ENCODE measurements at regions not wholly inside any gene's neighbourhood (a gene's known extent, or its start where the extent isn't known, plus 50 kb on each side); places are given as distances from the start of the nearest gene placed in this dataset.

GRCh38 chrX:116757491-116757890 is 294.7 kb upstream of the CT83 start:
- H3K4me1 ChIP-seq (ENCODE audit: control insufficient read depth in 1 of 2, insufficient read depth in 2 of 2, low read length in 2 of 2), result no peaks in the 10 kb centered on the region
- ChIA-PET POLR2A (no interaction called here), RAD21 (ENCODE audit: low non-redundant PET in 1 of 2, low total read pairs in 2 of 2, uncharacterized antibody in 2 of 2, unreplicated experiment in 2 of 2) (no interaction called here), CTCF (no interaction called here)
- no peak for TF ChIP-seq POLR2A (IDR thresholded peaks at IDR 0.05; ENCODE audit: borderline replicate concordance, extremely low read depth, insufficient read depth, insufficient read length)
- TF ChIP-seq EZH2phosphoT487 (IDR thresholded peaks at IDR 0.05; ENCODE audit: borderline replicate concordance), result no peak
- no peak for TF ChIP-seq SIN3A (IDR thresholded peaks at IDR 0.05; ENCODE audit: low read depth)
- no peak for TF ChIP-seq REST (IDR thresholded peaks at IDR 0.05; ENCODE audit: low read depth)
- no peak for TF ChIP-seq JUND (IDR thresholded peaks at IDR 0.05)
- no peak for TF ChIP-seq CEBPB (IDR thresholded peaks at IDR 0.05; ENCODE audit: low read depth)
- TF ChIP-seq ZFX (IDR thresholded peaks at IDR 0.05), result no peak
- TF ChIP-seq RAD21 (IDR thresholded peaks at IDR 0.05; ENCODE audit: low read depth), result no peak
- no peaks in the 10 kb centered on the region for H3K36me3 ChIP-seq (ENCODE audit: control insufficient read depth in 1 of 2, insufficient read depth in 2 of 2, low read length in 2 of 2)
- intact Hi-C loops (cut with micrococcal nuclease), result no loop called here
- H3K4me2 ChIP-seq (ENCODE audit: low read length), result no peak overlapping the region
- no peak for DNase-seq (ENCODE audit: low read depth, low spot score)
- H3K27ac ChIP-seq (ENCODE audit: low read depth, low read length), result no peak overlapping the region
- ATAC-seq, result no peak
- no peaks in the 10 kb centered on the region for H3K27me3 ChIP-seq (ENCODE audit: insufficient read depth, low read length)
- no TSS peak for BruUV-seq (replicated peaks)
- no peaks in the 10 kb centered on the region for H3K9me3 ChIP-seq (ENCODE audit: control insufficient read depth in 1 of 2, insufficient read depth in 1 of 2, low read depth in 1 of 2, low read length in 2 of 2)
- H2AFZ ChIP-seq (ENCODE audit: low read depth, low read length, poor library complexity, severe bottlenecking), result no peak overlapping the region
- no peak overlapping the region for H3K4me3 ChIP-seq (replicated peaks in 1 of 2; ENCODE audit: low read depth in 1 of 2, low read length in 2 of 2)
- no peaks in the 10 kb centered on the region for H4K20me1 ChIP-seq (ENCODE audit: insufficient read depth)
- no peak overlapping the region for H3K9ac ChIP-seq (ENCODE audit: low read length)
- H3K9me2 ChIP-seq (ENCODE audit: insufficient read depth), result no peaks in the 10 kb centered on the region
- H3K79me2 ChIP-seq (ENCODE audit: insufficient read depth, low read length), result no peaks in the 10 kb centered on the region

DNA sequence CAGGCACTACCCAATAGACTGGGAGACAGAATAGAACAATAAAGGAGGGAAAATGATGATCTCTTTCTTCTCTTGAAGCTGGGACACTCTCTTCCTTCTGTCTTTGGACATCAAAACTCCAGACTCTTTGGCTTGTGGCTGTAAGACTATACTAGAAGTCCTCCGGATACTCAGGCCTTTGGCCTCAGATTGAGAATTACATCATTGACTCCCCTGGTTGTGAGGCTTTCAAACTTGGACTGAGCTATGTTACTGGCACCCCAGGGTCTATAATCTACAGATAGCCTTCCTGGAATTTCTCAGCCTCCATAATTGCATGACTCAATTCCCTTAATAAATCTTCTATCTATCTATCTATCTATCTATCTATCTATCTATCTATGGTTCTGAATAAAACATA is 294.2 kb upstream of the CT83 start:
- CTCF ChIA-PET, result no interaction called here
- no peaks in the 10 kb centered on the region for H3K9me2 ChIP-seq (ENCODE audit: insufficient read depth)
- H3K4me1 ChIP-seq (ENCODE audit: control insufficient read depth in 1 of 2, insufficient read depth in 2 of 2, low read length in 2 of 2), result no peaks in the 10 kb centered on the region
- H2AFZ ChIP-seq (ENCODE audit: low read depth, low read length, poor library complexity, severe bottlenecking), result no peak overlapping the region
- H3K9ac ChIP-seq (ENCODE audit: low read length), result no peak overlapping the region
- intact Hi-C loops (cut with micrococcal nuclease), result no loop called here
- no peaks in the 10 kb centered on the region for H3K36me3 ChIP-seq (ENCODE audit: control insufficient read depth in 1 of 2, insufficient read depth in 2 of 2, low read length in 2 of 2)
- H3K4me2 ChIP-seq (ENCODE audit: low read length), result no peak overlapping the region
- RAD21 ChIA-PET (ENCODE audit: low non-redundant PET in 1 of 2, low total read pairs in 2 of 2, uncharacterized antibody in 2 of 2, unreplicated experiment in 2 of 2), result no interaction called here
- H3K79me2 ChIP-seq (ENCODE audit: insufficient read depth, low read length), result no peaks in the 10 kb centered on the region
- DNase-seq (ENCODE audit: low read depth, low spot score) (no peak), ATAC-seq (no peak)
- H4K20me1 ChIP-seq (ENCODE audit: insufficient read depth), result no peaks in the 10 kb centered on the region
- TF ChIP-seq ZFX (IDR thresholded peaks at IDR 0.05) (no peak), ZNF274 (IDR thresholded peaks at IDR 0.05; ENCODE audit: low read depth, low read length) (no peak), SRF (IDR thresholded peaks at IDR 0.05; ENCODE audit: low read depth) (no peak), EGR1 (IDR thresholded peaks at IDR 0.05; ENCODE audit: low read depth) (no peak), EZH2phosphoT487 (IDR thresholded peaks at IDR 0.05; ENCODE audit: borderline replicate concordance) (no peak), MAX (IDR thresholded peaks at IDR 0.05) (no peak), ELF1 (IDR thresholded peaks at IDR 0.05; ENCODE audit: borderline replicate concordance, low read depth) (no peak)
- TF ChIP-seq, protein P1, sequence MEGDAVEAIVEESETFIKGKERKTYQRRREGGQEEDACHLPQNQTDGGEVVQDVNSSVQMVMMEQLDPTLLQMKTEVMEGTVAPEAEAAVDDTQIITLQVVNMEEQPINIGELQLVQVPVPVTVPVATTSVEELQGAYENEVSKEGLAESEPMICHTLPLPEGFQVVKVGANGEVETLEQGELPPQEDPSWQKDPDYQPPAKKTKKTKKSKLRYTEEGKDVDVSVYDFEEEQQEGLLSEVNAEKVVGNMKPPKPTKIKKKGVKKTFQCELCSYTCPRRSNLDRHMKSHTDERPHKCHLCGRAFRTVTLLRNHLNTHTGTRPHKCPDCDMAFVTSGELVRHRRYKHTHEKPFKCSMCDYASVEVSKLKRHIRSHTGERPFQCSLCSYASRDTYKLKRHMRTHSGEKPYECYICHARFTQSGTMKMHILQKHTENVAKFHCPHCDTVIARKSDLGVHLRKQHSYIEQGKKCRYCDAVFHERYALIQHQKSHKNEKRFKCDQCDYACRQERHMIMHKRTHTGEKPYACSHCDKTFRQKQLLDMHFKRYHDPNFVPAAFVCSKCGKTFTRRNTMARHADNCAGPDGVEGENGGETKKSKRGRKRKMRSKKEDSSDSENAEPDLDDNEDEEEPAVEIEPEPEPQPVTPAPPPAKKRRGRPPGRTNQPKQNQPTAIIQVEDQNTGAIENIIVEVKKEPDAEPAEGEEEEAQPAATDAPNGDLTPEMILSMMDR (IDR thresholded peaks at IDR 0.05 in 2 of 3, conservative IDR thresholded peaks at IDR 0.05 in 1 of 3; ENCODE audit: borderline replicate concordance in 1 of 3, insufficient read depth in 1 of 3, low read depth in 2 of 3, low read length in 2 of 3), result no peak
- TF ChIP-seq, protein P2, sequence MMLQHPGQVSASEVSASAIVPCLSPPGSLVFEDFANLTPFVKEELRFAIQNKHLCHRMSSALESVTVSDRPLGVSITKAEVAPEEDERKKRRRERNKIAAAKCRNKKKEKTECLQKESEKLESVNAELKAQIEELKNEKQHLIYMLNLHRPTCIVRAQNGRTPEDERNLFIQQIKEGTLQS (IDR thresholded peaks at IDR 0.05), result no peak
- no peak overlapping the region for H3K27ac ChIP-seq (ENCODE audit: low read depth, low read length)
- no peaks in the 10 kb centered on the region for H3K9me3 ChIP-seq (ENCODE audit: control insufficient read depth in 1 of 2, insufficient read depth in 1 of 2, low read depth in 1 of 2, low read length in 2 of 2)
- H3K27me3 ChIP-seq (ENCODE audit: insufficient read depth, low read length), result no peaks in the 10 kb centered on the region
- BruUV-seq (replicated peaks), result no TSS peak
- POLR2A ChIA-PET, result no interaction called here
- no peak overlapping the region for H3K4me3 ChIP-seq (replicated peaks in 1 of 2; ENCODE audit: low read depth in 1 of 2, low read length in 2 of 2)

All from HCT116 (cell line).